Activated CD4-positive, alpha-beta T cell treated with anti-CD3 and anti-CD28 coated beads, Interleukin-2, amount 10 ng/mL, durations not matched to agents 24 days and 14 days (primary cell): ENCODE measurements at regions not wholly inside any gene's neighbourhood (a gene's known extent, or its start where the extent isn't known, plus 50 kb on each side); places are given as distances from the start of the nearest gene placed in this dataset.

Source experiments
- DNase-seq: peaks from one replicate; pipeline ENCODE4 v3.0.0; 2022
- H3K27ac Mint-ChIP-seq: one replicate; pipeline ENCODE4 v1.8.0; 2022; ENCODE audit warnings: mild to moderate bottlenecking, mixed read lengths
- H3K27me3 Mint-ChIP-seq: one replicate; pipeline ENCODE4 v1.8.0; 2022; ENCODE audit warnings: mixed read lengths
- H3K36me3 Mint-ChIP-seq: one replicate; pipeline ENCODE4 v1.8.0; 2022; ENCODE audit warnings: low read depth, mild to moderate bottlenecking, mixed read lengths
- H3K4me1 Mint-ChIP-seq: one replicate; pipeline ENCODE4 v1.8.0; 2021; ENCODE audit warnings: mixed read lengths
- H3K4me3 Mint-ChIP-seq: one replicate; pipeline ENCODE4 v1.8.0; 2022; ENCODE audit warnings: mild to moderate bottlenecking, moderate library complexity, mixed read lengths
- H3K9me3 Mint-ChIP-seq: one replicate; pipeline ENCODE4 v1.8.0; 2021; ENCODE audit warnings: mixed read lengths
- intact Hi-C: fragments of 100-400 bp; cut with micrococcal nuclease; formaldehyde crosslinking; loops from one replicate; pipeline ENCODE4 v1.15.1; 2023

DNA sequence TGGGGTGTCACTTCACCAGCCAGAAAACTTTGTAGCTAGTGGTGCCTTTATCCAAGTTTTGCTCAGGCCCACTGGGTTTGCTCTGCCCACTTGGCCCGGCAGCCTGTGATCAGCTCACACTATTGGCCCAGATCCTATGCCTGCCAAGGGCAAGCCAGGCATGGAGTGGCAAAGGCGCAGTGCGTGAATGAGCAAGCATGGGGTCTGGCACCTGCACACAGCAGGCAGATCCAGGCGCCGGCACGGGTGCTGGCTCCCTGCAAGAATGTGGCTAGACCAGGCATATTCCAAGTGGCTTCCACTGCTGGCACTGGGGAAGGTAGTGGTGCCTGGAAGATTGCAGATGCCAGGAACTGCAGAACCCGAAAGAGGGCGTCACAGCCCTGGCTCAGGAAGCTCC is 346.9 kb downstream of the LMBRD1 start:
- no peaks in the 10 kb centered on the region for H3K27me3 Mint-ChIP-seq
- H3K4me3 Mint-ChIP-seq, result no peak overlapping the region
- intact Hi-C loops, result no loop called here
- peaks cover 7% of the 10 kb centered on the region for H3K9me3 Mint-ChIP-seq
- H3K4me1 Mint-ChIP-seq, result no peaks in the 10 kb centered on the region
- H3K27ac Mint-ChIP-seq, result no peak overlapping the region
- H3K36me3 Mint-ChIP-seq, result no peaks in the 10 kb centered on the region
- no peak for DNase-seq
